Adipocyte (in vitro differentiated cells): ENCODE measurements at regions not wholly inside any gene's neighbourhood (a gene's known extent, or its start where the extent isn't known, plus 50 kb on each side); places are given as distances from the start of the nearest gene placed in this dataset.
"Not testable (repeated sequence)": the region's sequence is repeated elsewhere in the genome, so short reads cannot be mapped to it uniquely, and the experiment has no call there.

Experiments
- DNase-seq: peaks from one replicate; pipeline ENCODE4 v3.0.0-alpha.2; 2015; ENCODE audit warnings: low read depth
- H3K27me3 ChIP-seq: replicated peaks from 2 replicates; pipeline ENCODE4 v1.7.0; 2013; ENCODE audit warnings: mild to moderate bottlenecking, low read length, moderate library complexity; ENCODE audit not compliant: control insufficient read depth, insufficient read depth
- H3K36me3 ChIP-seq: 2 replicates; pipeline ENCODE4 v1.7.0; 2013; ENCODE audit warnings: low read length, mild to moderate bottlenecking, moderate library complexity; ENCODE audit not compliant: control insufficient read depth, insufficient read depth, severe bottlenecking
- H3K4me1 ChIP-seq: 2 replicates; pipeline ENCODE4 v1.7.0; 2013; ENCODE audit warnings: mild to moderate bottlenecking, low read length, moderate library complexity; ENCODE audit not compliant: control insufficient read depth, insufficient read depth
- H3K4me3 ChIP-seq: 2 replicates; pipeline ENCODE4 v1.7.0; 2013; ENCODE audit warnings: mild to moderate bottlenecking, low read length, moderate library complexity
- H3K9ac ChIP-seq: 2 replicates; pipeline ENCODE4 v1.7.0; 2013; ENCODE audit warnings: mild to moderate bottlenecking, low read length, moderate library complexity
- H3K9me3 ChIP-seq: 2 replicates; pipeline ENCODE4 v1.7.0; 2013; ENCODE audit warnings: mild to moderate bottlenecking, low read length, moderate library complexity; ENCODE audit not compliant: control insufficient read depth

- no peak overlapping the region for H3K9ac ChIP-seq
- H3K4me1 ChIP-seq: no peaks in the 10 kb centered on the region
- no peak for DNase-seq
- H3K27me3 ChIP-seq: no peaks in the 10 kb centered on the region
- peaks cover 4% of the 10 kb centered on the region for H3K9me3 ChIP-seq
- no peak overlapping the region for H3K4me3 ChIP-seq
- no peaks in the 10 kb centered on the region for H3K36me3 ChIP-seq
These were observed 149.5 kb downstream of the TMEM168 start for GRCh38 chr7:112640685-112641084.

- no peak for DNase-seq
- Histone ChIP-seq H3K9ac (no peak overlapping the region), H3K27me3 (no peaks in the 10 kb centered on the region), H3K36me3 (no peaks in the 10 kb centered on the region), H3K4me1 (no peaks in the 10 kb centered on the region), H3K9me3 (peaks cover 13% of the 10 kb centered on the region), H3K4me3 (no peak overlapping the region)
These were observed 143.4 kb downstream of the TMEM168 start for GRCh38 chr7:112646783-112647182.

GRCh38 chr7:112648781-112649180 is 141.4 kb downstream of the TMEM168 start:
- DNase-seq: no peak
- no peak overlapping the region for H3K9ac ChIP-seq
- H3K4me1 ChIP-seq: no peaks in the 10 kb centered on the region
- H3K36me3 ChIP-seq: no peaks in the 10 kb centered on the region
- H3K9me3 ChIP-seq: peaks cover 9% of the 10 kb centered on the region
- no peaks in the 10 kb centered on the region for H3K27me3 ChIP-seq
- H3K4me3 ChIP-seq: no peak overlapping the region

GRCh38 chr7:112649560-112649959 is 140.6 kb downstream of the TMEM168 start:
- no peak overlapping the region for H3K9ac ChIP-seq
- H3K27me3 ChIP-seq: no peaks in the 10 kb centered on the region
- H3K4me1 ChIP-seq: no peaks in the 10 kb centered on the region
- peaks cover 9% of the 10 kb centered on the region for H3K9me3 ChIP-seq
- DNase-seq: no peak
- H3K4me3 ChIP-seq: no peak overlapping the region
- H3K36me3 ChIP-seq: no peaks in the 10 kb centered on the region

GRCh38 chr7:112654322-112655216 is 135.6 kb downstream of the TMEM168 start:
- Histone ChIP-seq H3K9me3 (peaks cover 9% of the 10 kb centered on the region), H3K4me1 (no peaks in the 10 kb centered on the region), H3K36me3 (no peaks in the 10 kb centered on the region), H3K9ac (no peak overlapping the region), H3K4me3 (no peak overlapping the region), H3K27me3 (no peaks in the 10 kb centered on the region)
- no peak for DNase-seq

GRCh38 chr7:112665709-112666108 is 124.5 kb downstream of the TMEM168 start:
- Histone ChIP-seq H3K9me3 (no peaks in the 10 kb centered on the region), H3K4me1 (no peaks in the 10 kb centered on the region), H3K36me3 (no peaks in the 10 kb centered on the region), H3K9ac (no peak overlapping the region), H3K27me3 (no peaks in the 10 kb centered on the region), H3K4me3 (no peak overlapping the region)
- peak; percentile 40 for DNase-seq

- H3K4me1 ChIP-seq: no peaks in the 10 kb centered on the region
- no peak overlapping the region for H3K9ac ChIP-seq
- no peaks in the 10 kb centered on the region for H3K9me3 ChIP-seq
- H3K36me3 ChIP-seq: no peaks in the 10 kb centered on the region
- no peak for DNase-seq
- H3K4me3 ChIP-seq: no peak overlapping the region
- no peaks in the 10 kb centered on the region for H3K27me3 ChIP-seq
These were observed 121.6 kb downstream of the TMEM168 start for GRCh38 chr7:112668561-112668960.

- H3K4me1 ChIP-seq: no peaks in the 10 kb centered on the region
- H3K9ac ChIP-seq: no peak overlapping the region
- peaks cover 5% of the 10 kb centered on the region for H3K27me3 ChIP-seq
- H3K36me3 ChIP-seq: no peaks in the 10 kb centered on the region
- H3K4me3 ChIP-seq: no peak overlapping the region
- no peak for DNase-seq
- H3K9me3 ChIP-seq: no peaks in the 10 kb centered on the region
These were observed 120.9 kb downstream of the TMEM168 start for GRCh38 chr7:112669306-112669705.

GRCh38 chr7:112670193-112670592 is 120.0 kb downstream of the TMEM168 start:
- H3K9ac ChIP-seq: no peak overlapping the region
- H3K9me3 ChIP-seq: no peaks in the 10 kb centered on the region
- no peak for DNase-seq
- H3K4me3 ChIP-seq: no peak overlapping the region
- no peaks in the 10 kb centered on the region for H3K36me3 ChIP-seq
- peaks cover 9% of the 10 kb centered on the region for H3K27me3 ChIP-seq
- H3K4me1 ChIP-seq: no peaks in the 10 kb centered on the region

- Histone ChIP-seq H3K9ac (no peak overlapping the region), H3K27me3 (peaks cover 9% of the 10 kb centered on the region), H3K4me1 (no peaks in the 10 kb centered on the region), H3K9me3 (no peaks in the 10 kb centered on the region), H3K4me3 (no peak overlapping the region), H3K36me3 (no peaks in the 10 kb centered on the region)
- DNase-seq: no peak
These were observed 111.6 kb downstream of the TMEM168 start for GRCh38 chr7:112678626-112679025.

GRCh38 chr7:112689466-112690177 is 100.6 kb downstream of the TMEM168 start:
- H3K4me1 ChIP-seq, H3K27me3 ChIP-seq, H3K4me3 ChIP-seq, DNase-seq, H3K9ac ChIP-seq, H3K36me3 ChIP-seq, H3K9me3 ChIP-seq: not testable (repeated sequence)
